AG09309 (cell line): ENCODE measurements at regions not wholly inside any gene's neighbourhood (a gene's known extent, or its start where the extent isn't known, plus 50 kb on each side); places are given as distances from the start of the nearest gene placed in this dataset.

Source experiments
- DNase-seq: peaks from one replicate; pipeline ENCODE4 v3.0.0-alpha.2; 2010; ENCODE audit warnings: low read depth
- H3K4me3 ChIP-seq: 2 replicates; pipeline ENCODE4 v1.5.1; 2011; ENCODE audit warnings: mild to moderate bottlenecking, low read depth, low read length, moderate library complexity; ENCODE audit not compliant: control insufficient read depth
- TF ChIP-seq, protein P1 (sequence below): IDR thresholded peaks from 2 replicates; pipeline ENCODE4 v1.5.1; 2011; ENCODE audit warnings: mild to moderate bottlenecking, low read depth, low read length, inconsistent platforms; ENCODE audit not compliant: insufficient read depth, control insufficient read depth; ENCODE audit errors: missing control alignments

DNA sequence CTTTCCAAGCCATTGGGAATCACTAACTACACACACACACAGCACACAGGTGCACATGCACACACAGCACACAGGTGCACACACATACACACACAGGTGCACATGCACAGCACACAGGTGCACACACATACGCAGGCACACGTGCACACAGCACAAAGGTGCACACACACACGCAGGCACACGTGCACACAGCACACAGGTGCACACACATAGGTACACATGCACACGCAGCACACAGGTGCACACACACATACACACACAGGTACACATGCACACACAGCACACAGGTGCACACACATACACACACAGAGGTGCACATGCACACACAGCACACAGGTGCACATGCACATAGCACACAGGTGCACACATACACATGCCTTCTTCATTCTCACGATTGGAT lies 80.9 kb downstream of the HMX1 start:
- H3K4me3 ChIP-seq = no peak overlapping the region
- no peak for DNase-seq
- TF ChIP-seq, protein P1, sequence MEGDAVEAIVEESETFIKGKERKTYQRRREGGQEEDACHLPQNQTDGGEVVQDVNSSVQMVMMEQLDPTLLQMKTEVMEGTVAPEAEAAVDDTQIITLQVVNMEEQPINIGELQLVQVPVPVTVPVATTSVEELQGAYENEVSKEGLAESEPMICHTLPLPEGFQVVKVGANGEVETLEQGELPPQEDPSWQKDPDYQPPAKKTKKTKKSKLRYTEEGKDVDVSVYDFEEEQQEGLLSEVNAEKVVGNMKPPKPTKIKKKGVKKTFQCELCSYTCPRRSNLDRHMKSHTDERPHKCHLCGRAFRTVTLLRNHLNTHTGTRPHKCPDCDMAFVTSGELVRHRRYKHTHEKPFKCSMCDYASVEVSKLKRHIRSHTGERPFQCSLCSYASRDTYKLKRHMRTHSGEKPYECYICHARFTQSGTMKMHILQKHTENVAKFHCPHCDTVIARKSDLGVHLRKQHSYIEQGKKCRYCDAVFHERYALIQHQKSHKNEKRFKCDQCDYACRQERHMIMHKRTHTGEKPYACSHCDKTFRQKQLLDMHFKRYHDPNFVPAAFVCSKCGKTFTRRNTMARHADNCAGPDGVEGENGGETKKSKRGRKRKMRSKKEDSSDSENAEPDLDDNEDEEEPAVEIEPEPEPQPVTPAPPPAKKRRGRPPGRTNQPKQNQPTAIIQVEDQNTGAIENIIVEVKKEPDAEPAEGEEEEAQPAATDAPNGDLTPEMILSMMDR = no peak

DNA sequence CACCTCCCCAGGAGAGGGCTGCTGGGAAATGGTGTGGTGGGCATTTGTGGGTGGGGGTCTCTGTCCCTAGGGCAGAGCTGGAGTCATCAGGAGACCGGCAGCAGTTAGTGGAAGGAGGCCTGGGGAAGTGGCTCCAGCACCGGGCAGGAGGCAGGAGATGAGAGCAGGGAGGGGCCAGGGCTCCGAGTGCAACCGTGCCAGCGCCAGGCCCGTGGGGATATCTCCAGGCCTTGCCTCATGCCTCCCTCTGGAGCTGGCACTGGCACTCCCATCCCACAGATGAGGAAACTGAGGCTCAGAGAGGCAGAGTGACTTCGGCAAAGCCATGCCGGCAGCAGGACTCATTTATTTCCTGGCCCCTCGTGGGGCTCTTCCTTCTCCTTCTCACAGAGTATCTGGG lies 83.5 kb downstream of the HMX1 start:
- TF ChIP-seq, protein P1 = no peak

GRCh38 chr4:8786166-8786565 lies 85.5 kb downstream of the HMX1 start:
- DNase-seq = no peak
- no peak overlapping the region for H3K4me3 ChIP-seq
- TF ChIP-seq, protein P1 = no peak

More for the DNA sequence above, 83.5 kb downstream of the HMX1 start:
- DNase-seq = no peak
- no peak overlapping the region for H3K4me3 ChIP-seq

DNA sequence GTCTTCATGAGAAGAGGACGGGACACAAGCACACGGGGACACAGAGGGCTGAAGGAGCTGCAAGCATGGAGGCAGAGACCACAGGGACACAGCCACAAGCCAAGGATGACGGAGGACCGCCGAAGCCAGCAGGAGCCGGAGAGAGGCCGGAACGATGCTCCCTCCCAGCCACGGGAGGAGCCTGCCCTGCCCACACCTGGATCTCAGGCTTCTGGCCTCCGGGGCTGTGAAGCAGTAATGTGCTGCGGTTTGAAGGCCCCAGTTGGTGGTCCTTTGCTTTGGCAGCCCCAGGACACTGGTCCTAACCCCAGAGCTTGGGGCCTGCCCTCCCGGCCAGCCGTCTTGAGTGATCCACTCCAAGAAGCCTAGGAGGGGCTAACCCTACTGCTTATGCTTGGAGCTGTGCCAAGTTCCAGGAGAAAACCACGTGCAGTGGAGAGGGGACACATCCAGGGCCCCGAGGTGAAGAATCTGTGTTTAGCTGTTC lies 85.9 kb downstream of the HMX1 start:
- no peak for DNase-seq
- no peak overlapping the region for H3K4me3 ChIP-seq
- TF ChIP-seq, protein P1 = no peak

DNA sequence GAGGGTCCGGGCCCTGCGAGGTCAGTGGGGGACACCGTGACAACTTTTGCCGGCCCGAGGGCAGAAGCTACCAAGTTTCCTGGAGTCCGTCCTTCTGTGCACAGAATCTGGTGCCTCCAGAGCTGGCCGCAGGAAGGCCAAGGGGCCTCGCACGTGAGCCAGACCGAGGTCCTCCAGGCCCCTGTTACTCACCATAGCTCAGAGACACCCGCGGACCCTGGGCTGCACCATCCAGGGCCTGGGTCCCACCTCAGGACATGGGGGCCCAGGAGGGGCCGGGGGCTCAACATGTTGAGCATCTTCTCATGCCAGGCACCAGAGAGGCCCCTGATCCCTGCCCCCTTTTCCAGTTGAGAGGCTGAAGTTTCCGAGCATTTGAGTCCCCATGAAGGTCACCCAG lies 87.9 kb downstream of the HMX1 start:
- no peak overlapping the region for H3K4me3 ChIP-seq
- no peak for DNase-seq
- TF ChIP-seq, protein P1 = no peak

- no peak for DNase-seq
- H3K4me3 ChIP-seq = no peak overlapping the region
- TF ChIP-seq, protein P1 = no peak
Observed at GRCh38 chr4:8782135-8782534, 89.5 kb downstream of the HMX1 start.

DNA sequence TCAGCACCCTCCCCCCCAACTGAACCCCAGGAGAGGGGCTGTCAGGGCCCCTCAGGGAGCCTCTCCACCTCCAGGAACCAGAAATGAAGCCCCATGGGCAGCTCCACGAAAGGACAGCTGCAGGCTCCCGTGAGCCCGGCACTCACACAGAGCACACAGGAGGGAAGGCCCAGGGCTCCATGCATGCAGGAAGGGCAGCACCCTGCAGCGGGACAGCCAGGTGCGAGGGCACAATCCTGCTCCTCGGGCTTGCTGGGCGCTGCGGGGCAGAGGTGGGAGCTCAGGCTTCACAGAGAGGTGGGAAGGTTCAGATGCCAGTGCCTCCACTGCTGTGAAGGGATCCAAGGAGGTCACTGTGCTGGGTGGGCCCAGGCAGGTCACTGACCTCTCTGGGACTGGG lies 90.0 kb downstream of the HMX1 start:
- H3K4me3 ChIP-seq = no peak overlapping the region
- TF ChIP-seq, protein P1 = no peak
- DNase-seq = no peak
